CD1c-positive myeloid dendritic cell (primary cell): ENCODE measurements at regions not wholly inside any gene's neighbourhood (a gene's known extent, or its start where the extent isn't known, plus 50 kb on each side); places are given as distances from the start of the nearest gene placed in this dataset.
"Not testable (repeated sequence)": the region's sequence is repeated elsewhere in the genome, so short reads cannot be mapped to it uniquely, and the experiment has no call there.

ENCODE experiments used
- DNase-seq: peaks from one replicate; pipeline ENCODE4 v3.0.0-alpha.2; 2016; ENCODE audit errors: extremely low spot score

GRCh38 chr5:161036296-161036695 is 184.3 kb upstream of the ATP10B start:
- no peak for DNase-seq

DNA sequence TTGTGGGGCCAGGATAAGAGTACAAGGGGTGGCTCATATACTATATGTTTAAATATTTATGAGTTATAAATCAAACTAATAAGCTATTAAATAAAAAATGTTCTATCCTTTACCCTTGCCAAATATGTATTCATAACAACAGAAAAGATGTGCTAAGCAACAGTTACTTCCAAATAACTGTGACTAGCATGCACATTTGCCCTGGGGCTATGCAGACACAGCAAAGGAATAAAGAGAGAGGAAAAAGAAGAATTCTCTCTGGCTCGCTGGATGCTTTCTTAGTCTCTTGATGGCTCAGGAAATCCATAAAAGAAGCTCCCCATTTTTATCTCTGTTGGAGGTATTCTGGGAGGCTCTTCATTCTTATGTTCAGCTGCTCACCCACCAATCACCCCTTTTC is 182.4 kb upstream of the ATP10B start:
- DNase-seq: no peak

- no peak for DNase-seq
Measured at GRCh38 chr5:161030229-161030628, 178.2 kb upstream of the ATP10B start.

DNA sequence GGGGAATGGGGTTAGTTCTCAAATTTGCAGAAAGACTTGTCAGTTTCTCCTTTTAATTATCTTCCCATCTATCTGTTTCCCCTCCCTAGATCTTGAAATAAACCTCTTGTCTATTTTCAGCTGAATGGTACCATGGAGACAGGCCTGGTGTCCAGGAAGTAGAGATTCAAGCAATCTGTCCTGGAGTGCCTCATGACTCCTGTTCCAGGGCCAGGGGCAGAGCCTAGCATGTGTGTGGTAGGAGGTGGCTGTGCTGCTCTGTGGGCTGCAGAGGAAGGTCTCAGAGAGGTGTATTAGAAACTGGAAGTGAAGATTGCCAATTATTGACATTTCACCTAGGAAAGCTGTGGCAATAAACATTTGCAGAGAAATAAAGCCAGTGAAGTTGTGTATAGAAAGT is 175.8 kb upstream of the ATP10B start:
- DNase-seq: no peak

DNA sequence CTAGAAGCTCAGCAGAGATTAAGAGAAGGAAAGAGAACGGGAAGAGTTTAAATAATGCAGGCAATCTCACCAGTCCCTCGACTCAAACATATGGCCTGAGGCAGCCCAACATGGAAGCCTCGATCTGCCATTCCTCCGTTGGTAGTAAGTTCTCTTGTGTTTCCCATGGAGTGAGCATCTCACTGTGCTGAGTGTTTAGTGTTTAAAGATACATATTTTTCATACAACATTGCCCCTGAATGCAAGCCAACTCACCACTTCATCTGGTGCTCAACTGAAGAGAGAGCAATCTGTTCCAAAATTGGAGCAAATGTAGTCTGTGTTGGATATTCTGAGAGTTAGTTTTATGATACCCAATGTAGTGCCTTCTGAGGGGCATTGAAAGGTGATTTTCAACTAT is 171.5 kb upstream of the ATP10B start:
- DNase-seq: no peak

GRCh38 chr5:161022151-161022550 is 170.1 kb upstream of the ATP10B start:
- no peak for DNase-seq

DNA sequence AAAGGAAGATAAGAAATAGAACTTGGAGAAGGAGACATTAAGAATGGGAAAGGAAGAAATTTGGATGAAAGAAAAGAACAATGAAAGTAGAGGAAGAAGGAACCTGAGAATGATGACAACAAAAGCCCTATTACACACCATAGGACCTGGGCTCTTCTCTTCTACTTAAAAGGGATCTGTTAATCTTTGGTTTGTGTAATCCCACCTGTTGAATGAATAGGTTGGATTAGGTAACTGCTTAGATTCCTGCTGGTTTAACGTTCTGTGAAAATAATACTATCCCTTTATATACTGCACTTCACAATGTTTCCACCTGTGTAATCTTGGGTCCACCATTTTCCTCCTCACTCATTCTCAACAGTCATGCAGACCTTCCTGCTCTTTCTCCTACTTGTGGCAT is 157.8 kb upstream of the ATP10B start:
- no peak for DNase-seq

GRCh38 chr5:161009194-161009593 is 157.2 kb upstream of the ATP10B start:
- no peak for DNase-seq

GRCh38 chr5:161007879-161008278 is 155.9 kb upstream of the ATP10B start:
- DNase-seq: no peak

DNA sequence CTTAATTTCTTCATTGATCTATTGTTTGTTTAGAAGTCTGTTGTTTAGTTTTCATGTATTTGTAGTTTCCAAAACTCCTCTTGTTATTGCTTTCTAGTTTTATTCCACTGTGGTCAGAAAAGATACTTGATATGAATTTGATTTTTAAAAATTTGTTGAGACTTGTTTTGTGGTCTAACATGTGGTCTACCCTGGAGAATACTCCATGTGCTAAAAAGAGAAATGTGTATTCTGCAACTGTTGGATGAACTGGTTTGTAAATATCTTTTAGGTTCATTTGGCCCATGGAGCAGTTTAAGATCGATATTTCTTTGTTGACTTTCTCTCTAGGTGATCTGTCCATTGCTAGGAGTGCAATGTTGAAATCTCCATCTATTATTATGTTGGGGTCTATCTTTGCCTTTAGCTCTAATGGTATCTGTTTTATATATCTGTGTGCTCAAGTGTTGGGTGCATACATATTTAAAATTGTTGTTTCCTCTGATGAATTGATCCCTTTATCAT is 150.6 kb upstream of the ATP10B start:
- DNase-seq: no peak

- DNase-seq: no peak
Measured at GRCh38 chr5:161001604-161002003, 149.6 kb upstream of the ATP10B start.

- DNase-seq: not testable (repeated sequence)
Measured at GRCh38 chr5:161001142-161001541, 149.1 kb upstream of the ATP10B start.

- no peak for DNase-seq
Measured at GRCh38 chr5:160991205-160991604, 139.2 kb upstream of the ATP10B start.

- DNase-seq: no peak
Measured at GRCh38 chr5:160979385-160979784, 127.4 kb upstream of the ATP10B start.

DNA sequence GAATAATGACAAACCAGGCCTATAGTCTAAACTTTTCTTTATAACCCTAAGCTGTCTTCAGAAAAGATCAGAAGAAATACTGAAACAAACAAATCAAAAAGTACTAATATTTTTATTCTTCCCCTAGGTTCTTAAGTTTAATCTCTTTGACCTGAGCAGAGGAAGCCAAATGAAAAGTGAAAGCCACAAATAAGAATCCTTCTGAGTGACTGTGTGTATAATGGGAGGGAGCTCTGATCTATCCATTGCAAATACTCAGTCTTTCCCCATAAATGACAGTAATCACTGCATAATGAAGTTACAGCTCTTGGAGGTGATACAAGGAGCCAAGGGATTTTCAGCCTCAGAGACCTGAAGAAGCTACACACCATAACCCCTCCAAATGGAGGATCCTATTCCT is 126.9 kb upstream of the ATP10B start:
- no peak for DNase-seq

- no peak for DNase-seq
Measured at GRCh38 chr5:160976181-160976580, 124.2 kb upstream of the ATP10B start.

DNA sequence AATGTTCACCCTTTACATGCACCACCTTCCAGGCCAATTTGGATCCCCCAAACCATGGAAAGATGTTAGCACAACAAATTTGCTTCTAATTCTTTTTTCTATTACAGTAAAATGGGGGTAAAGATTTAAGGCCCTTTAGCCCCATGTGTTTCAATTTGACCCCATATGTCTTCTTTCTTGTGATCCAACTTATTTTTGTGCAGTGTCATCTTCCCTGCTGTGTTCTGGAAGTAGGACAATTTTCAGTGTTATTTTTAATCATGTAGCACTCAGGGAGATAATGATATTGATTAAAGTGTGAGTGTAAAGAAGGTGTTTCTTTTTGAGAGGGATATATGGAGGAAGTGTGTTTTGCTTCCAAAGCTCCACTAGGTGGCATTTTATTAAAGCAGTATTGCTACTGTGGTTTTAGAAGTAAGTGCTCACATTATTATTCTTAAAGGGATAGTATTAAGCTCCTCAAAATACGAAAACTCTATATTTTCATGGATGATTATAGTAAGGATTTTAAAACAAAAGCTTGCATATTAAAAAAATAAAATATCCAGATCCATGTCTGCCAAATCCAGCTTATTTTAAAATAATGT is 118.7 kb upstream of the ATP10B start:
- no peak for DNase-seq

DNA sequence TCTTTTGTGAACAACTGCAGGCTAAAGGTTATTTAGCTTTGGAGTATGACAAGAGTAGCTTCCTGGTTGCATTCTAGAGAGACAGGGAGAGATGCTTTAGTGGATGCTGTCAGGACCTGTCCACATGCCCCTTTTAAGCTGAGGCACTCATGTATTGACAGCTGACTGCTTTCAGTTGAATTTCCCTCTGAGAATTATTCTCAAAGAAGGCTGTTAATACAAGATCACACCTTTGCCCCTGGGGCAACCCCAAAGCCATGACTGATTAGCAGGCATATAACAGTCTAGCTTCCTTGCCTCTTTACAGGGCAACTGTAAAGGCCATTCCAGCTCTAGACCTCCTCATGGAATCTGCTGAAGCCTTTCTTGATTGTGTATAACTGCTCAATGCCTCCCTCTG is 117.6 kb upstream of the ATP10B start:
- no peak for DNase-seq

DNA sequence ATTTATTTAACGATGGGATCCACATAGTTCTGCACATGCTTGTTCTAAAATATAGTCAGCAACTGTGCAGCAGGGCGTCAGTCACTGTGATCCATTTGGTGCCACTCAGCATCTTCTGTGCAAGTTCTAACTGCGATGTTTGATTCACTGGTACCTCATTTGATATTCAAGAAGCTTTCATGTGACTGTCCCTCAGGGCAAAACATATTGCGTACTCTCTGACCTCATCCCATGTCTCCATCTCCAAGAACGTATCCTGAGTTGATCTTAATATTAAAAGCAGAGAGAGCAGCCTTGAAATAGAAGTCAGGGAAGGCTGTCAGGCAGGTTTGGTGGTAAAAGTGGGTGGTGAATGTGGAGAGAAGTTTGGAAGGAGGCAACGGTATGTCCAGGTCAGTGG is 116.5 kb upstream of the ATP10B start:
- DNase-seq: no peak

GRCh38 chr5:160966921-160967320 is 114.9 kb upstream of the ATP10B start:
- no peak for DNase-seq

- DNase-seq: no peak
Measured at GRCh38 chr5:160961761-160962160, 109.8 kb upstream of the ATP10B start.

- no peak for DNase-seq
Measured at GRCh38 chr5:160961038-160961437, 109.0 kb upstream of the ATP10B start.

DNA sequence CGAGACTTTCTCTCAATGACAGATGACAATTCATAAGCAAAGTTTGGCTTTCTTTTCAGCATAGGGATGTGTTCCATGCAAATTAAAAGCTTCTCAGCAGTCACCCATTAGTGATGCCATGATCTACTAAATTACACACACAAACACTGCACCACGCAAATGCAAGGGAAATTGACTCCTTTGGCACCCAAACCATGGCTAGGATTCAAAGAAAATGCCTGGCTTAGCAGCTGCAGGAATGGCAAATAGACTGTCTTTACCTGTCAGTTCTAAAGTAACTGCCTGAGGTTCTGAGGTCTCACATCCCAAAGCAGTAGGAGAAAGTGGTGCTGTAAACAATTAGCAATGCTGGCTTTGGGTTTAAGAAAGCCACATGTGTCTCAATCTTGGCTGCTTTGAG is 108.6 kb upstream of the ATP10B start:
- DNase-seq: no peak

DNA sequence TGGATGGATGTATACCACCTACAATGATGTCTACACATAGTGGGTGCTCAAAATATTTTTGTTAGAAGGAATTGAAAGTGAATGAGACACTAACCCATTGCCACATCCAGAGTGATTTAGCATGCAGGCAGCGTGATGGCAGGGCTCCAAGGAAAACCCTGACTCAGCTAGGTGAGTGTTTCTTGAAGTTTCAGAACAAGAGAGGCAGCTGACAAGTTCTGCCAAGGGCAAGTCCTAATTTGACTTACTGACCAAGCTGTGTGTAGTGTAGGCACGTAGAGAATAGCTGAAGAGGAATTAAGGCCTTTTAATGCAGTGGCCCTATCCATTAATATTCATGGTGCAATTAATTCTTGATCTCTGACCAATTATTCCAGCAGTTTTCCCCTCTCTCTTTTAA is 107.8 kb upstream of the ATP10B start:
- no peak for DNase-seq
